Stimulated activated memory B cell treated with anti-CD40 and anti-IgM and Interleukin-4, amounts not matched to agents 10 μg/mL and 1 μg/mL and 100 μg/mL, for 72 hours (primary cell): ENCODE measurements at regions not wholly inside any gene's neighbourhood (a gene's known extent, or its start where the extent isn't known, plus 50 kb on each side); places are given as distances from the start of the nearest gene placed in this dataset.

ENCODE experiments used
- ATAC-seq: fragments of 150-1000 bp; cut with Tn5 transposase; 2 replicates; pipeline ENCODE4 v1.10.0; 2021
- H3K27ac Mint-ChIP-seq: one replicate; pipeline ENCODE4 v1.8.0; 2022; ENCODE audit warnings: mild to moderate bottlenecking, mixed read lengths
- H3K27me3 Mint-ChIP-seq: one replicate; pipeline ENCODE4 v1.8.0; 2022; ENCODE audit warnings: mixed read lengths
- H3K36me3 Mint-ChIP-seq: one replicate; pipeline ENCODE4 v1.8.0; 2022; ENCODE audit warnings: mixed read lengths
- H3K4me1 Mint-ChIP-seq: one replicate; pipeline ENCODE4 v1.8.0; 2022; ENCODE audit warnings: mixed read lengths
- H3K4me3 Mint-ChIP-seq: one replicate; pipeline ENCODE4 v1.8.0; 2022; ENCODE audit warnings: mild to moderate bottlenecking, moderate library complexity, mixed read lengths
- H3K9me3 Mint-ChIP-seq: one replicate; pipeline ENCODE4 v1.8.0; 2022; ENCODE audit warnings: mixed read lengths

GRCh38 chr3:24725514-24726255 is 231.0 kb upstream of the THRB start:
- Mint-ChIP-seq H3K4me3 (no peak overlapping the region), H3K27ac (no peak overlapping the region)

DNA sequence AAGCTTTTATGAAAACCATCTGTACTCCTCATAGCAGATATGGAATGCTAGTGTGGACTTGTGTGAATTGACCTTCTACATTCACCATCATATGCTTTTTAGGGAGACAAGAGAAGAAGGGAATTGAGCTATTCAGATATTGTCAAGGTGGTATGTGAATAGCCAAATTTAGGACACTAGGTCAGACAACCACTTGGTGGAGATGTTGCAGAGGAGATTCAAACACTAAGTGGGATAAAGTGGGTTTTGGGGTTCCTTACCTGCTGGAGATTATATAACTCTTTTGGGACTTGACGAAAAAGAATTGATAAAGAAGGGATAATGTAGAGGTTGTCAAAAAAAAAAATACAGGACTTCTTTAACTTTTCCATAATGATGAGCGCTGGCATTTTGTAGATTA is 231.8 kb upstream of the THRB start:
- Mint-ChIP-seq H3K27ac (no peak overlapping the region), H3K36me3 (no peaks in the 10 kb centered on the region), H3K4me1 (no peaks in the 10 kb centered on the region), H3K27me3 (no peaks in the 10 kb centered on the region), H3K4me3 (no peak overlapping the region), H3K9me3 (no peaks in the 10 kb centered on the region)
- no peak for ATAC-seq

More at GRCh38 chr3:24725514-24726255, 231.0 kb upstream of the THRB start:
- Mint-ChIP-seq H3K4me1 (no peaks in the 10 kb centered on the region), H3K27me3 (no peaks in the 10 kb centered on the region), H3K9me3 (no peaks in the 10 kb centered on the region), H3K36me3 (no peaks in the 10 kb centered on the region)
- no peak for ATAC-seq

DNA sequence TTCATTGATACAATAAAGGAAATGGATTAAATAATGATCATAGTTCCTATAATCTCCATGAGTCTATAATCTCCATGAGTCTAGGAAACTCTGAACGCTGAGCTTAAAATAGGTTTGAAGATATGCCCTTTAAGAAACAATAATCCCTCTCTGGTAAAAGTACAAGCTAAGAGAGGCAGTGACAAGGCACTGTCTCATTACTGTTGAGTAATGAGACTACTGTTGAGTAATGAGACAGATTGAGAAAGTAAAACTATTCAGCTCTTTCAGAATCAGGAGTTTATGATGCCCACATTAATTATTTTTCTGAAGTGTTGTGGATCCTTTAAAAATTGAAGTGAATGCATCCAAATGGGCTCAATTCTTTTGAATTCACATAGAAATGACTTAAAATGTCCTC is 235.5 kb upstream of the THRB start:
- Mint-ChIP-seq H3K9me3 (no peaks in the 10 kb centered on the region), H3K36me3 (no peaks in the 10 kb centered on the region), H3K27me3 (no peaks in the 10 kb centered on the region), H3K4me3 (no peak overlapping the region), H3K4me1 (no peaks in the 10 kb centered on the region), H3K27ac (no peak overlapping the region)
- no peak for ATAC-seq

DNA sequence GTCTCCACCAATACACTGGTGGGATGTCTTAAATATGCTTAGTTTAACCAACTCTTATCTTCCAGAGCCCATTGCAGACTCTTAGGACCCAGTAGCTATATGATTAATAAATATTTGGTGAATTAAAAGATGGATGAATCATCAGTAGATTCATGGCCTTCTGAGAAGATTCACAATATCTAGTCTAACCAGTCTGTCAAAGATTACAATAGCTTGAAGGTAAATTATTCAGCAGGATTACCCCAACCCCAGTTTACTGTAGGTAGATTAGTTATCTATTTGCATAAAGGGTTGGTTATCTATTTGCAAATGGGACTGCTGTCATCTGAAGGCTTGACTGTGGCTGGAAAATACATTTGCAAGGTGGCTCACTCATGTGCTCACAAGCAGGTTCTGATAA is 239.4 kb upstream of the THRB start:
- H3K4me1 Mint-ChIP-seq = no peaks in the 10 kb centered on the region
- no peak for ATAC-seq
- no peak overlapping the region for H3K4me3 Mint-ChIP-seq
- H3K27me3 Mint-ChIP-seq = no peaks in the 10 kb centered on the region
- H3K27ac Mint-ChIP-seq = no peak overlapping the region
- H3K9me3 Mint-ChIP-seq = no peaks in the 10 kb centered on the region
- no peaks in the 10 kb centered on the region for H3K36me3 Mint-ChIP-seq

- ATAC-seq = no peak
- Mint-ChIP-seq H3K36me3 (no peaks in the 10 kb centered on the region), H3K4me1 (no peaks in the 10 kb centered on the region), H3K27ac (no peak overlapping the region), H3K9me3 (no peaks in the 10 kb centered on the region), H3K4me3 (no peak overlapping the region), H3K27me3 (no peaks in the 10 kb centered on the region)
Observed at GRCh38 chr3:24736701-24737100, 242.1 kb upstream of the THRB start.

GRCh38 chr3:24740326-24740725 is 245.7 kb upstream of the THRB start:
- H3K27ac Mint-ChIP-seq = no peak overlapping the region
- no peak for ATAC-seq
- H3K9me3 Mint-ChIP-seq = no peaks in the 10 kb centered on the region
- no peaks in the 10 kb centered on the region for H3K4me1 Mint-ChIP-seq
- H3K4me3 Mint-ChIP-seq = no peak overlapping the region
- H3K27me3 Mint-ChIP-seq = no peaks in the 10 kb centered on the region
- no peaks in the 10 kb centered on the region for H3K36me3 Mint-ChIP-seq

GRCh38 chr3:24741506-24741905 is 246.9 kb upstream of the THRB start:
- Mint-ChIP-seq H3K27ac (no peak overlapping the region), H3K4me1 (no peaks in the 10 kb centered on the region), H3K9me3 (no peaks in the 10 kb centered on the region), H3K4me3 (no peak overlapping the region), H3K36me3 (no peaks in the 10 kb centered on the region), H3K27me3 (no peaks in the 10 kb centered on the region)
- ATAC-seq = no peak

DNA sequence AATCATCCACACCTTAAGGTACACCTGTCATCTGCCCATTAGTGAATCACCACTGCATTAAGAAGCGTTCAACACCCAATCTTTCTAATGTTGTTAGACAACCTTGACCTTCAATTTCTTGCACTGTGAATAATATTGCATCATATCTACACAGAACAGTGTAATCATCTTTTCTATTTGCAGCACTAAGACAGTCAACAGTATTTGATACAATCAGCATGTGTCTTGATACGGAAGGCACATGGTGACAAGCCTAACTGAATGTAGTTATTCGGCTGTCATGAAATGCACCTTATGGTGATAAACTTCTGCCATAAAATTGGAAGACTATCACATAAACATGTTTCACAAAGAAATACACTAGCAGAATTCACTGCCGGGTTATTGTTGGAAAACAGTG is 253.9 kb upstream of the THRB start:
- Mint-ChIP-seq H3K4me1 (no peaks in the 10 kb centered on the region), H3K9me3 (no peaks in the 10 kb centered on the region), H3K4me3 (no peak overlapping the region), H3K36me3 (no peaks in the 10 kb centered on the region), H3K27me3 (no peaks in the 10 kb centered on the region), H3K27ac (no peak overlapping the region)
- no peak for ATAC-seq

GRCh38 chr3:24751020-24751419 is 256.4 kb upstream of the THRB start:
- Mint-ChIP-seq H3K9me3 (peaks cover 3% of the 10 kb centered on the region), H3K36me3 (no peaks in the 10 kb centered on the region), H3K4me1 (no peaks in the 10 kb centered on the region), H3K4me3 (no peak overlapping the region), H3K27ac (no peak overlapping the region), H3K27me3 (no peaks in the 10 kb centered on the region)
- no peak for ATAC-seq

DNA sequence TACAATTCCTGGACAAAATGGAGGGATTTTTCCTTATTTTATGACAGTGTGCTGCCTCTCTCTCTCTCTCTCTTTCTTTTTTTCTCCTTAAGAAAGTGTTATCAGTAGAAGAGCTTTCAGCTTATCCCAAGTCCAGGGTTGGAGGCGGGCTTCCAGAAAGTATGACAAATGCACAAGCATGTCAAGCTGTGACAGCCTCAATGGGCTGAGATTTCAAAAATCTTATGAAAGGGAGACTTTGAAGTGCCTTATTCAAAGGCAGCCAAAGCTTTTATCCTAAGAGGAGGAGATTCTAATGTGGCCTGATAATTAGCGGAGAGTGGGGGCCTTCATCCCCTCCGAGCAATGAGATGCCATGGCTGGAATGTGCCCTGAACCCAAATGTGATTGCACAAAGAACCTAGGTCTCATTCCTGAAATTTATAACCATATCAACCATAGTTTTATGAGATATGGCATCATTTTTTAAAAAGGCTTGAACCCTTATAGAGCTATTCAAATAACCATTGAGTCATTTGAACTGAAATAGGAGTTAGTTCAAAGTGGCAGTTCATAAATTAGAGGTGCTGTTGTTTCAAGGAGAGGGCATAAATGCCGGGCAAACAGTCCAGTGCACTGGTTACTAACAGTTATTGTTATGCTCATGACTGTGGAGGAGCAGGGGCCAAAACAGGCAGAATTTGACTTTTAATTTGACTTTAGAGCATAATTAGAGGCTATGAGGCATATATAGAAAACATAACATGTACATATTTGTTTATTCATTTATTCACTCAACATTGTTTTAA is 261.6 kb upstream of the THRB start:
- Mint-ChIP-seq H3K4me3 (no peak overlapping the region), H3K36me3 (no peaks in the 10 kb centered on the region), H3K9me3 (peaks cover 7% of the 10 kb centered on the region), H3K27ac (no peak overlapping the region), H3K27me3 (no peaks in the 10 kb centered on the region), H3K4me1 (no peaks in the 10 kb centered on the region)
- no peak for ATAC-seq

- Mint-ChIP-seq H3K27me3 (no peaks in the 10 kb centered on the region), H3K36me3 (no peaks in the 10 kb centered on the region), H3K27ac (no peak overlapping the region), H3K4me3 (no peak overlapping the region), H3K4me1 (no peaks in the 10 kb centered on the region), H3K9me3 (no peaks in the 10 kb centered on the region)
- no peak for ATAC-seq
Observed at GRCh38 chr3:24763393-24763792, 268.7 kb upstream of the THRB start.

GRCh38 chr3:24764236-24764915 is 269.7 kb upstream of the THRB start:
- Mint-ChIP-seq H3K4me3 (no peak overlapping the region), H3K36me3 (no peaks in the 10 kb centered on the region), H3K9me3 (no peaks in the 10 kb centered on the region), H3K4me1 (no peaks in the 10 kb centered on the region), H3K27me3 (no peaks in the 10 kb centered on the region), H3K27ac (no peak overlapping the region)
- ATAC-seq = no peak

DNA sequence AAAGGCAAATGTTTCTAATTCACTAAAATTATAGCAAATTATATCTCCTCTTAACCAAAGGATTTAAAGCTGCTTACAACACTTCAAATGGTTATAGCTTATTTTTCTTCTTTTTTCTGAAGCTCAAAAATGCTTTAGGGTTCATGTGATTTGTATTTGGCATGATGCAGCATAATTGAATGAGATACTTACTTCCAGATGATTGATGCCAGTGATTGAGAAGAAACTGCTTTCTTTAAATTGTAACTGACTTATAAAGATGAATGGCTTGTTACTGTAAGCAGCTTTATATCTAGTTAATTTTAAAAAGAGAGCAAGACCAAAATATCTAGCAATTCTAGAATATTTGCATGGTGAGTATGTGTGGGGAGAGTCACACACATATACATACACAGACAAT is 270.7 kb upstream of the THRB start:
- Mint-ChIP-seq H3K27ac (no peak overlapping the region), H3K9me3 (no peaks in the 10 kb centered on the region), H3K4me3 (no peak overlapping the region), H3K27me3 (no peaks in the 10 kb centered on the region), H3K36me3 (no peaks in the 10 kb centered on the region), H3K4me1 (no peaks in the 10 kb centered on the region)
- ATAC-seq = no peak

- Mint-ChIP-seq H3K27me3 (no peaks in the 10 kb centered on the region), H3K27ac (no peak overlapping the region), H3K9me3 (peaks cover 4% of the 10 kb centered on the region), H3K36me3 (no peaks in the 10 kb centered on the region), H3K4me1 (no peaks in the 10 kb centered on the region), H3K4me3 (no peak overlapping the region)
- no peak for ATAC-seq
Observed at GRCh38 chr3:24769918-24770317, 275.3 kb upstream of the THRB start.

DNA sequence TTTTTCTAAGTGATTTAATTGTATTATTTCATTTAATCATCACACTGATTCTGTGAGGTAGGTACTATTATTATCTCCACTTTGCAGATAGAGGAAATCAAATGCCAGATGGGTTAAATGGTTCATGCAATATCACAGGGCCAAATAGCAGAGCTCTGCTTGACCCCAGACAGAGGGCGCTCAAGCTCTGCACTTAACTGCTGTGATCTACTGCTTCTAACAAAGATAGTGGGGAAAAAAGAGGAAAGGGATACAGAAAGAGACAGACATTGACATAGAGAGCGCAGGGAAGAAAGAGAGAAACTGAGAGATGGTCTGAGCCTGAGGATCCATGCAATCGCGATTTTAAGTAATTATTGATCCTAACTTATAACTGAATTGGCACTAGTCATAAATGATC is 279.1 kb upstream of the THRB start:
- no peak for ATAC-seq
- Mint-ChIP-seq H3K9me3 (peaks cover 4% of the 10 kb centered on the region), H3K4me3 (no peak overlapping the region), H3K27ac (no peak overlapping the region), H3K4me1 (no peaks in the 10 kb centered on the region), H3K27me3 (no peaks in the 10 kb centered on the region), H3K36me3 (no peaks in the 10 kb centered on the region)

GRCh38 chr3:24780991-24781390 is 286.3 kb upstream of the THRB start:
- Mint-ChIP-seq H3K4me1 (no peaks in the 10 kb centered on the region), H3K4me3 (no peak overlapping the region), H3K36me3 (no peaks in the 10 kb centered on the region), H3K9me3 (peaks cover 11% of the 10 kb centered on the region), H3K27me3 (no peaks in the 10 kb centered on the region), H3K27ac (no peak overlapping the region)
- ATAC-seq = no peak
